ENCODE measurements at regions not wholly inside any gene's neighbourhood (a gene's known extent, or its start where the extent isn't known, plus 50 kb on each side); places are given as distances from the start of the nearest gene placed in this dataset.
"Not testable (repeated sequence)": the region's sequence is repeated elsewhere in the genome, so short reads cannot be mapped to it uniquely, and the experiment has no call there.

GRCh38 chr3:28575746-28576613 lies 227.4 kb upstream of the AZI2 start:
- DNase-seq, result peak; percentile 61

- DNase-seq, result peak; percentile 42
Observed at GRCh38 chr3:28576614-28577200, 228.1 kb upstream of the AZI2 start.

GRCh38 chr3:28577941-28578500 lies 229.4 kb upstream of the AZI2 start:
- peak; percentile 7 for DNase-seq

GRCh38 chr3:28586325-28586724 lies 237.7 kb upstream of the AZI2 start:
- no peak for DNase-seq

GRCh38 chr3:28587723-28588122 lies 239.1 kb upstream of the AZI2 start:
- DNase-seq, result no peak

GRCh38 chr3:28590216-28590615 lies 241.6 kb upstream of the AZI2 start:
- DNase-seq, result no peak

- DNase-seq, result no peak
Observed at GRCh38 chr3:28590860-28591259, 242.2 kb upstream of the AZI2 start.

GRCh38 chr3:28595372-28595771 lies 246.7 kb upstream of the AZI2 start:
- DNase-seq, result no peak

- no peak for DNase-seq
Observed at GRCh38 chr3:28597452-28597851, 248.8 kb upstream of the AZI2 start.

DNA sequence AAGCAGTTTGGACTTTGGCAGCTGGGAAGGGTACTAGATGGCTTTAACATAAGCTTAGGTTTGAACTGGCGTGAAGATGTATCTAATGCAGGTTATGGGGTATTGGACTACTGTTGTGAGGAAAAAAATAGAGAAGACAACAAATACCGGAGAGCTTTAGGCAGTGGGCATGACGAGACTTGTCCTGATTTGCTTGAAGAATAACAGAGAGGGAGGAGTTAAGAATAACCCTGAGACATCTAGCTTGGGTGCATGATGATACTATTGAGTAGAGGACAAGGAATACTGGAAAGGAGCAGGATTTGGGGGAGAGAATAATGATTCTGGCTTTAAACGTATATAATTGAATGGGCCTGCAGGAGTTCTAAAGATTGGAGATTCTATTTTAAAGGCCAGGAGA lies 249.5 kb upstream of the AZI2 start:
- DNase-seq, result peak; percentile 37

- DNase-seq, result no peak
Observed at GRCh38 chr3:28601291-28601690, 252.7 kb upstream of the AZI2 start.

GRCh38 chr3:28606283-28606682 lies 257.7 kb upstream of the AZI2 start:
- no peak for DNase-seq

DNA sequence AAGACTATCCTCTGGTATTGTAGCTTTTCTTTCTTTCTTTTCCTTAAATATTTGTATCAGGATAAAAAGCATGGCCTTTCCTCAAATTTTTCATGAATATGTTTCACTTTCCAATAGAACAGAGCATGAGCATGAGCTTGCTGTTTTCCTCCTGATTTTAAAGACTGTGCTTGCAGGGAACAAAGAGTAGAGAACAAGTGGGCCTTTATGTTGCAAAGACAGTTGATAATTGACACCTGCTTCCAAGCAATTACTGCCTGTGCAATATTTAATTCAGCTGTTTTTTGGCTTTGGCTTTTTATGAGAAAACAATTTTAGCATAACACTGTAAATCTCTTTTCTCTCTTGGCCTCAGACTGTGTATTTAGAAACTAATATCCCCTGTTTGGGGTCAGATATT lies 263.6 kb upstream of the AZI2 start:
- DNase-seq, result no peak

DNA sequence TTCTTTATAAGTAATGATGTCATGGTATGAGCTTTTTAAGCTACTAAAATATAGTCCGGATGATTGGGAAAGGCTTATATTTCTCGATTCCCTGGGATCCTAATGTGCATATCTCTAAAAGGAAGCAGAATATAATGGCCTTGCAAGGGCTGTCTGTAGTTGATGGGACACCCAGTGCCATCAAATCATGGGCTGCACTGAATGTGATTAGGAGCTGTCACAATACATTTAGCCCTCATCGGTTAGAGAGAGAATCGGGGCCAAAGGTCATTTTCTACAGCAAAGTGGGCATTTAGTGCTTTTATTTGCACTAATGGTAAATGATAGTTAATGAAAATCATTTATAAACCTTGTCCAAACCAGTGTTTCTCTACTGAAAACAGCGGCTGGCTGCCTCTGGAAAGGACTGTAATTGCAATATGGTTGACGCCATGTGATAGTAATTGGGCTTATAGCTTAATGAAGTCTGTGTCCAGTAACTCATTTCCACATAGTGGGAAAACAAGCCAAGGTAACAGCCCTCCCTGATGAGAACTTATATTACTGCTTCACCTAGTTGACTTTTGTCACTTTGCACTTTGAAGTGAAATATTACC lies 265.0 kb upstream of the AZI2 start:
- no peak for DNase-seq

DNA sequence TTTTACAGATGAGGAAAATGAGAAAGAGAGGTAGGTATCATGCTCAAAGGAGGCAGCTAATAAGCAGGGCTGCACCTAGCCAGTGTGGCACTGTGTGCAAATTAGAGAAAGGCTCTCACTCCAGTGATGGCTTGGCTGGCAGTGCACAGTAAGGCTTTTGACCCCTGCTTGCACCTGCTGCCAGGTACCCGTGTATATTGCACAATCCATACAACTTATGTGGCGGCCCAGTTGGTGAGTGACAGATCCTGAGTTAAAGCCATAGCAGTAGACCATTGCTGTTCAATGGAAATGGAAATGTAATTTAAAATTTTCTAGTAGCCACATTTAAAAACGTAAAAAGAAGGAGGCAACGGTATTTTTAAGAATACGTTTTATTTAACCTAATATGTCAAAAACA lies 266.4 kb upstream of the AZI2 start:
- DNase-seq, result no peak

DNA sequence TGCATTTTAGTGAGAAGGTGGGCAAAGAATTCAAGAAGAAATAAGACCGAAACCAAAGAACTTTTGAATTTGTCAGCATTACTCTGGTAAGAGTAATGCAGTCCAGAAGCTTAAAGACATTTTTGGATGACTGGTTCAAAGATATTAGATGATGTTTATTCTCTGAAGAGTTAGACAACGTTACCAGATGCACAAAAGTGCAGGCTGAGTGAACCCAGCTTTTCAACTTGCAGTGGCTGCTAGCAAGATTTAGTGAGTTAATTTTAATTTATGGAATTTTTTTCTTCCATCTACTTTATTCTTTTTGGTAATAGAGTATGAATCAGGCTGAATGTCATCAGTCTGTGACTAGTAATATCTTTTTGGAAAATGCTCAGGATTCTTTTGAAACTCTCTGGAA lies 267.3 kb upstream of the AZI2 start:
- DNase-seq, result no peak

DNA sequence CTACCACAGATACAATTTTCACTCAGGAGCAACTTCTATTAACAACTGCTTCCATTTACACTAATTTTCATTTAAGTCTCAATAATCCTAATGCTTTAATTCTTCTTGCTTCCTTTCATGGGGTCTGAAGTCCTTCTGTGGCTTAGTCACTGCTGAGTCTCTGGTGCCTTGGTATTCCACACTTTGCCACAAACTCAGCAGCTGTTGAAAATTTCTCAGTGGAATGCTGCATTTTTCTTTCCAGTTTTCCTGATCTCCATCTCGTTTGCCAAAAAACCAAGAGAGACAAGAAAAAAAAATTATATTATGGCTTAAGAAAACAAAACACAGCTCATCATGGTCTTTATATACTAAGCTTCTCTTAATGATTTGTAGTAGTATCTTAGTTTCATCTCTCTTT lies 269.2 kb upstream of the AZI2 start:
- DNase-seq, result no peak

GRCh38 chr3:28623106-28623505 lies 274.5 kb upstream of the AZI2 start:
- no peak for DNase-seq

GRCh38 chr3:28624084-28624483 lies 275.5 kb upstream of the AZI2 start:
- no peak for DNase-seq

- not testable (repeated sequence) for DNase-seq
Observed at GRCh38 chr3:28627843-28628242, 279.2 kb upstream of the AZI2 start.

- DNase-seq, result no peak
Observed at GRCh38 chr3:28634019-28634418, 285.4 kb upstream of the AZI2 start.

DNA sequence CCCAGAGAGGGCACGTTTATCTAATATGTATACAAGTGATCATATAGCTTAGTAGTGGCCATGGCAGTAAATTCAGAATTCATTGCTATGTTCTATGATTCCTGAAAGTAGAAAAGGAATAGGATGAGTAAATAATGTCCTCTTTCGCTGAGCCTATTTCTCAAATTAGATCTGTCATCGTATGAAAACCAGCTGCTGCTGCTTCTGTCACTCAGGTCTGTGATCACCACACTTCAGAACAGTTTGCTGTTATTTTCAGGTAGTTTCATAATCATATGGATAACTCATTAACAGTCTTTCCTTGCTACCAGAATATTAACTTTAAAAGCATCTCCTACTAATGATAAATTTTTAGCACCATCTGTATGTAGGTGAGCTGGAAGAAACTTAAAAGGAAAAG lies 289.1 kb upstream of the AZI2 start:
- no peak for DNase-seq

- peak; percentile 49 for DNase-seq
Observed at GRCh38 chr3:28645149-28645548, 296.5 kb upstream of the AZI2 start.

DNA sequence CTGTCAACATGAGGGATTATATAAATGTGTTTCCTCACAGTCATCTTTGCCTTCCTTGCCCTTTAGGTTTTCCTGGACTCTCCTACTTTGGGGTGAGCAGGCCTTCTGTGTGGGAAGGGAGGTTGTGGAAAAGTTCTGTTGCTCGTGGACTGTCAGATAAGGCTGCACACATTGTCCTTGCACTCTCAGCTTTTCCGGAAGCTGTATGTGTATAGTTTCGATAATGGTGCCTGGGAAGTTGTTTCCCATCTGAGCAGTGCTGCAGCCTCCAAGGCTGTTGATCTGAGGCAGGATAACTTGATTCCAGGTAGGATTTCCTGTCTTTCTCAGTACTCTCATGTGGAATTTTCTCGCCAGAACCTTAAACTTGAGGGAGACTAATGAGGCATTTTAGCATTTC lies 297.8 kb upstream of the AZI2 start:
- DNase-seq, result no peak

Measured in NCI-H2171 treated with DMSO at 0.1 percent for 48 hours (cell line).